Stimulated activated CD8-positive, alpha-beta memory T cell treated with anti-CD3 and anti-CD28 coated beads, Interleukin-4, amount 100 ng/mL, for 1 hour (primary cell): ENCODE measurements at regions not wholly inside any gene's neighbourhood (a gene's known extent, or its start where the extent isn't known, plus 50 kb on each side); places are given as distances from the start of the nearest gene placed in this dataset.

Experiments
- DNase-seq, 2 donors: peaks; one replicate each; pipeline ENCODE4 v3.0.0-alpha.2; 2020; ENCODE audit warnings: low read depth in 2 of 2, low spot score in 1 of 2

- DNase-seq = no peak
These were observed 104.2 kb downstream of the SEC61B start for GRCh38 chr9:99326112-99326916.

GRCh38 chr9:99326917-99327189, 104.8 kb downstream of the SEC61B start:
- DNase-seq = no peak

GRCh38 chr9:99327667-99328066, 105.6 kb downstream of the SEC61B start:
- no peak for DNase-seq

- DNase-seq = no peak
These were observed 113.2 kb downstream of the SEC61B start for GRCh38 chr9:99335280-99335679.

GRCh38 chr9:99336005-99336404, 113.9 kb downstream of the SEC61B start:
- DNase-seq = no peak

GRCh38 chr9:99336531-99336930, 114.4 kb downstream of the SEC61B start:
- no peak for DNase-seq

- DNase-seq = no peak
These were observed 118.2 kb downstream of the SEC61B start for GRCh38 chr9:99340281-99340680.

- DNase-seq = no peak
These were observed 119.6 kb downstream of the SEC61B start for GRCh38 chr9:99341686-99342085.

GRCh38 chr9:99345451-99345850, 123.4 kb downstream of the SEC61B start:
- DNase-seq = no peak

- DNase-seq = no peak
These were observed 123.9 kb downstream of the SEC61B start for GRCh38 chr9:99345942-99346341.

- no peak for DNase-seq
These were observed 125.5 kb downstream of the SEC61B start for GRCh38 chr9:99347568-99347967.

- no peak for DNase-seq
These were observed 126.2 kb downstream of the SEC61B start for GRCh38 chr9:99348289-99348688.

- DNase-seq = no peak
These were observed 127.8 kb downstream of the SEC61B start for GRCh38 chr9:99349870-99350269.

- DNase-seq = no peak
These were observed 128.4 kb downstream of the SEC61B start for GRCh38 chr9:99350461-99350860.

- DNase-seq = no peak
These were observed 129.6 kb downstream of the SEC61B start for GRCh38 chr9:99351647-99352046.

- DNase-seq = no peak
These were observed 130.7 kb downstream of the SEC61B start for GRCh38 chr9:99352826-99353225.

- no peak for DNase-seq
These were observed 131.3 kb downstream of the SEC61B start for GRCh38 chr9:99353408-99353807.

- DNase-seq = no peak
These were observed 132.0 kb downstream of the SEC61B start for GRCh38 chr9:99354104-99354503.

- no peak for DNase-seq
These were observed 134.5 kb downstream of the SEC61B start for GRCh38 chr9:99356512-99356971.

- DNase-seq = no peak
These were observed 135.5 kb downstream of the SEC61B start for GRCh38 chr9:99357575-99357974.

- DNase-seq = no peak
These were observed 136.6 kb downstream of the SEC61B start for GRCh38 chr9:99358668-99359067.

GRCh38 chr9:99359336-99359735, 137.3 kb downstream of the SEC61B start:
- no peak for DNase-seq

- DNase-seq = no peak
These were observed 137.9 kb downstream of the SEC61B start for GRCh38 chr9:99360026-99360425.
